GM18909 (cell line): ENCODE measurements at regions not wholly inside any gene's neighbourhood (a gene's known extent, or its start where the extent isn't known, plus 50 kb on each side); places are given as distances from the start of the nearest gene placed in this dataset.
"Not testable (repeated sequence)": the region's sequence is repeated elsewhere in the genome, so short reads cannot be mapped to it uniquely, and the experiment has no call there.

Experiments used
- ATAC-seq: cut with Tn5 transposase; IDR thresholded peaks from one replicate; pipeline ENCODE4 v1.9.1; 2021; ENCODE audit warnings: mild to moderate bottlenecking; ENCODE audit not compliant: unreplicated experiment, poor library complexity

GRCh38 chr2:194549387-194549786 is 1107.6 kb upstream of the SLC39A10 start:
- ATAC-seq = no peak

- ATAC-seq = no peak
These were observed 1111.0 kb upstream of the SLC39A10 start for GRCh38 chr2:194545978-194546377.

GRCh38 chr2:194539425-194539824 is 1117.6 kb upstream of the SLC39A10 start:
- ATAC-seq = no peak

GRCh38 chr2:194526121-194526520 is 1130.9 kb upstream of the SLC39A10 start:
- no peak for ATAC-seq

GRCh38 chr2:194514281-194514680 is 1142.7 kb upstream of the SLC39A10 start:
- no peak for ATAC-seq

- ATAC-seq = not testable (repeated sequence)
These were observed 1146.0 kb upstream of the SLC39A10 start for GRCh38 chr2:194511070-194511469.

- not testable (repeated sequence) for ATAC-seq
These were observed 1152.2 kb upstream of the SLC39A10 start for GRCh38 chr2:194504876-194505275.

- ATAC-seq = no peak
These were observed 1162.0 kb upstream of the SLC39A10 start for GRCh38 chr2:194495046-194495445.

GRCh38 chr2:194494401-194494800 is 1162.6 kb upstream of the SLC39A10 start:
- no peak for ATAC-seq

- ATAC-seq = no peak
These were observed 1165.5 kb upstream of the SLC39A10 start for GRCh38 chr2:194491409-194492115.

GRCh38 chr2:194486326-194486725 is 1170.7 kb upstream of the SLC39A10 start:
- ATAC-seq = no peak

- ATAC-seq = no peak
These were observed 1174.0 kb upstream of the SLC39A10 start for GRCh38 chr2:194483041-194483440.

GRCh38 chr2:194465641-194466040 is 1191.4 kb upstream of the SLC39A10 start:
- no peak for ATAC-seq

- no peak for ATAC-seq
These were observed 1191.9 kb upstream of the SLC39A10 start for GRCh38 chr2:194464964-194465638.

- not testable (repeated sequence) for ATAC-seq
These were observed 1194.1 kb upstream of the SLC39A10 start for GRCh38 chr2:194462883-194463282.

GRCh38 chr2:194455358-194455757 is 1201.7 kb upstream of the SLC39A10 start:
- ATAC-seq = no peak

GRCh38 chr2:194452504-194452903 is 1204.5 kb upstream of the SLC39A10 start:
- no peak for ATAC-seq

GRCh38 chr2:194445226-194445625 is 1211.8 kb upstream of the SLC39A10 start:
- ATAC-seq = no peak

GRCh38 chr2:194443926-194444325 is 1213.1 kb upstream of the SLC39A10 start:
- no peak for ATAC-seq

GRCh38 chr2:194424683-194425209 is 1232.3 kb upstream of the SLC39A10 start:
- ATAC-seq = no peak

- ATAC-seq = no peak
These were observed 1245.8 kb upstream of the SLC39A10 start for GRCh38 chr2:194411221-194411620.

GRCh38 chr2:194395818-194396217 is 1261.2 kb upstream of the SLC39A10 start:
- no peak for ATAC-seq
